Panc1 (cell line): ENCODE measurements at regions not wholly inside any gene's neighbourhood (a gene's known extent, or its start where the extent isn't known, plus 50 kb on each side); places are given as distances from the start of the nearest gene placed in this dataset.

Experiments used
- ATAC-seq: fragments of 200-7000 bp; cut with Tn5 transposase; 2 replicates; pipeline ENCODE4 v1.9.1; 2020; ENCODE audit warnings: mild to moderate bottlenecking, moderate library complexity
- BruUV-seq: library from RNA; stranded (reverse); fragments of 400-500 nt; replicated peaks from 2 replicates; lab custom pipeline; 2021; lab: Mats Ljungman, UMichigan
- CTCF ChIA-PET: fragments of 300-600 bp; sonication (Branson Sonifier 250); formaldehyde crosslinking; loops from one replicate; lab custom pipeline; 2022; ENCODE audit warnings: antibody characterized with exemption; lab: Charles Lee
- POLR2A ChIA-PET: fragments of 300-600 bp; sonication (Branson Sonifier 250); formaldehyde crosslinking; loops from one replicate; lab custom pipeline; 2022; ENCODE audit warnings: antibody characterized with exemption; lab: Charles Lee
- DNase-seq: peaks from one replicate; pipeline ENCODE4 v3.0.0-alpha.2; 2010; ENCODE audit warnings: low read depth, low spot score
- H3K27ac ChIP-seq: 2 replicates; pipeline ENCODE4 v1.5.1; 2011; ENCODE audit warnings: mild to moderate bottlenecking, low read length, inconsistent platforms
- H3K27me3 ChIP-seq: fragments of 200-500 bp; sonication (Bioruptor generic); 2 replicates; pipeline ENCODE4 v1.6.0; 2014; ENCODE audit warnings: low read length, inconsistent platforms; ENCODE audit not compliant: control insufficient read depth, insufficient read depth
- H3K36me3 ChIP-seq: fragments of 200-500 bp; sonication (Bioruptor generic); 2 replicates; pipeline ENCODE4 v1.5.1; 2014; ENCODE audit warnings: inconsistent platforms, mild to moderate bottlenecking, low read length, moderate library complexity; ENCODE audit not compliant: control insufficient read depth, insufficient read depth
- H3K4me1 ChIP-seq: 2 replicates; pipeline ENCODE4 v1.5.1; 2011; ENCODE audit warnings: inconsistent platforms, mild to moderate bottlenecking, low read length, moderate library complexity; ENCODE audit not compliant: control insufficient read depth, insufficient read depth
- H3K4me3 ChIP-seq, 2 experiments: 2 replicates each; pipeline ENCODE4 v1.5.1; 2011 to 2012; ENCODE audit warnings: low read depth in 2 of 2, low read length in 2 of 2, mild to moderate bottlenecking in 2 of 2, inconsistent platforms in 1 of 2, moderate library complexity in 1 of 2
- H3K9me3 ChIP-seq: fragments of 200-500 bp; sonication (Bioruptor generic); 2 replicates; pipeline ENCODE4 v1.5.1; 2014; ENCODE audit warnings: low read depth, mild to moderate bottlenecking, inconsistent platforms, low read length, moderate library complexity; ENCODE audit not compliant: control insufficient read depth, insufficient read depth
- POLR2AphosphoS5 ChIP-seq: IDR thresholded peaks from 2 replicates; pipeline ENCODE4 v1.6.1; 2012; ENCODE audit warnings: mild to moderate bottlenecking, low read depth, low read length, moderate library complexity
- SIN3A ChIP-seq: IDR thresholded peaks from 2 replicates; pipeline ENCODE4 v1.6.1; 2012; ENCODE audit warnings: low read depth, mild to moderate bottlenecking, low read length, moderate library complexity, borderline replicate concordance; ENCODE audit not compliant: insufficient read depth
- TCF7L2 ChIP-seq: IDR thresholded peaks from 2 replicates; pipeline ENCODE4 v1.6.1; 2011; ENCODE audit warnings: mild to moderate bottlenecking, low read depth, low read length, inconsistent platforms
- in situ Hi-C: cut with HindIII; loops from 2 replicates; pipeline ENCODE4 v1.10.0; 2016; ENCODE audit warnings: low sequenced_read_pairs, low pct_unique_long_range_greater_than_20kb
- intact Hi-C: fragments of 100-400 bp; cut with micrococcal nuclease; formaldehyde crosslinking; loops from one replicate; pipeline ENCODE4 v1.10.0; 2022; ENCODE audit not compliant: unreplicated experiment
- TF ChIP-seq, protein P1 (sequence below), 2 experiments: IDR thresholded peaks; 2 replicates each; pipeline ENCODE4 v1.6.1; 2011 to 2012; ENCODE audit warnings: low read depth in 2 of 2, control low read depth in 1 of 2, low read length in 1 of 2, mild to moderate bottlenecking in 1 of 2, moderate library complexity in 1 of 2; ENCODE audit not compliant: insufficient read depth in 1 of 2
- TF ChIP-seq, protein P2 (sequence below): fragments of 450-650 bp; IDR thresholded peaks from 2 replicates; pipeline ENCODE4 v1.5.1; 2017; ENCODE audit warnings: mild to moderate bottlenecking

DNA sequence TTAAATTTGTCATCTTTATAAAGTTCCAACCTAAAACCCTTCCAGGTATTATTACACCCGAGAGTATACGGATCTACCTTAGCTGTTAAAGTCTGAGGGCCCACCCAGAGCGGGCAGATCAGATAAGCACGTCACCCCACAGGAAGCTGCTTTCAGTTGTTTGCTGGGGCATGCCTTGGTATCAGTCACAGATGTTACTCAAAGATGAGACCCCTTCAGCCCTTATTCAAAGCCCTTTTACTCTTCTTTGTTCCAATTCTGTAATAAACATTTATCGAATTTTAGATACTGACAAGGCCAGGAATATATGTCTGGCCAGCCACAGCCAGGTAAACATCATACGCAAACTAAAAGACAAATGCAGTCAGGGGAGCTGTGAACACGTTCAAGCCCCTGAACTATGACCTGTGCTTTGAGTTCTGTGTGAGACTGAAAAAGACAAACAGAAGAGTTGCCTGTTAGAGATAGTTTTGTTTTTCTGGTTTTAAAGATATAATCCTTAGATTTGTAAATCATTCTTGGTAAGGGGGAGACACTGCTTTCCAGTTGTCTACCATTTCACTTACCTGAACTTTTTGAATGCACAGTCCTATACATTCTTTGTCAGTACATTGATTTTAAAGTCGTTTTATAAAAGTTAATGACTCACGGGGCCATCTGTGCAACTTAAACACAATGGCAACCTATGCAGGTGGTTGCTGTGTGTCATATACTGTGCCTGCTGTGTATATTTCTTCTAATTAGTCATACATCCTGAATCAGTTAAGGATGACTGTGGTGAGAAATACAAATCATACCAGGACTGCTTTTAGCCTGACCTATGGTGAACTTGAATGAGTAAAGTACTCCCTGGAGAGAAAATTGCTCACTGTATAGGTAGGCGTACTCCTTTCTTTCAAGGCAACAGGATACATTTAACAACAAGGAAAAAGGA lies 100.5 kb upstream of the ITPRID2 start:
- TSS peak; percentile 93 for BruUV-seq
- peak; percentile 15; the same call in 1 of the 2 replicates for TF ChIP-seq TCF7L2
- TF ChIP-seq, protein P1, sequence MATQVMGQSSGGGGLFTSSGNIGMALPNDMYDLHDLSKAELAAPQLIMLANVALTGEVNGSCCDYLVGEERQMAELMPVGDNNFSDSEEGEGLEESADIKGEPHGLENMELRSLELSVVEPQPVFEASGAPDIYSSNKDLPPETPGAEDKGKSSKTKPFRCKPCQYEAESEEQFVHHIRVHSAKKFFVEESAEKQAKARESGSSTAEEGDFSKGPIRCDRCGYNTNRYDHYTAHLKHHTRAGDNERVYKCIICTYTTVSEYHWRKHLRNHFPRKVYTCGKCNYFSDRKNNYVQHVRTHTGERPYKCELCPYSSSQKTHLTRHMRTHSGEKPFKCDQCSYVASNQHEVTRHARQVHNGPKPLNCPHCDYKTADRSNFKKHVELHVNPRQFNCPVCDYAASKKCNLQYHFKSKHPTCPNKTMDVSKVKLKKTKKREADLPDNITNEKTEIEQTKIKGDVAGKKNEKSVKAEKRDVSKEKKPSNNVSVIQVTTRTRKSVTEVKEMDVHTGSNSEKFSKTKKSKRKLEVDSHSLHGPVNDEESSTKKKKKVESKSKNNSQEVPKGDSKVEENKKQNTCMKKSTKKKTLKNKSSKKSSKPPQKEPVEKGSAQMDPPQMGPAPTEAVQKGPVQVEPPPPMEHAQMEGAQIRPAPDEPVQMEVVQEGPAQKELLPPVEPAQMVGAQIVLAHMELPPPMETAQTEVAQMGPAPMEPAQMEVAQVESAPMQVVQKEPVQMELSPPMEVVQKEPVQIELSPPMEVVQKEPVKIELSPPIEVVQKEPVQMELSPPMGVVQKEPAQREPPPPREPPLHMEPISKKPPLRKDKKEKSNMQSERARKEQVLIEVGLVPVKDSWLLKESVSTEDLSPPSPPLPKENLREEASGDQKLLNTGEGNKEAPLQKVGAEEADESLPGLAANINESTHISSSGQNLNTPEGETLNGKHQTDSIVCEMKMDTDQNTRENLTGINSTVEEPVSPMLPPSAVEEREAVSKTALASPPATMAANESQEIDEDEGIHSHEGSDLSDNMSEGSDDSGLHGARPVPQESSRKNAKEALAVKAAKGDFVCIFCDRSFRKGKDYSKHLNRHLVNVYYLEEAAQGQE (IDR thresholded peaks at IDR 0.05; ENCODE audit: insufficient read depth in 1 of 2, low read depth in 2 of 2, low read length in 1 of 2), result peak in 1 of 2 experiments; percentile 24; a peak in 1 of 4 replicates
- no peak for TF ChIP-seq SIN3A
- peak; percentile 95 for TF ChIP-seq POLR2AphosphoS5
- TF ChIP-seq, protein P2, sequence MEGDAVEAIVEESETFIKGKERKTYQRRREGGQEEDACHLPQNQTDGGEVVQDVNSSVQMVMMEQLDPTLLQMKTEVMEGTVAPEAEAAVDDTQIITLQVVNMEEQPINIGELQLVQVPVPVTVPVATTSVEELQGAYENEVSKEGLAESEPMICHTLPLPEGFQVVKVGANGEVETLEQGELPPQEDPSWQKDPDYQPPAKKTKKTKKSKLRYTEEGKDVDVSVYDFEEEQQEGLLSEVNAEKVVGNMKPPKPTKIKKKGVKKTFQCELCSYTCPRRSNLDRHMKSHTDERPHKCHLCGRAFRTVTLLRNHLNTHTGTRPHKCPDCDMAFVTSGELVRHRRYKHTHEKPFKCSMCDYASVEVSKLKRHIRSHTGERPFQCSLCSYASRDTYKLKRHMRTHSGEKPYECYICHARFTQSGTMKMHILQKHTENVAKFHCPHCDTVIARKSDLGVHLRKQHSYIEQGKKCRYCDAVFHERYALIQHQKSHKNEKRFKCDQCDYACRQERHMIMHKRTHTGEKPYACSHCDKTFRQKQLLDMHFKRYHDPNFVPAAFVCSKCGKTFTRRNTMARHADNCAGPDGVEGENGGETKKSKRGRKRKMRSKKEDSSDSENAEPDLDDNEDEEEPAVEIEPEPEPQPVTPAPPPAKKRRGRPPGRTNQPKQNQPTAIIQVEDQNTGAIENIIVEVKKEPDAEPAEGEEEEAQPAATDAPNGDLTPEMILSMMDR, result no peak
- peak; percentile 95 for DNase-seq
- ChIA-PET POLR2A (no interaction called here), CTCF (no interaction called here)
- Histone ChIP-seq H3K4me1 (peaks cover 34% of the 10 kb centered on the region), H3K36me3 (no peaks in the 10 kb centered on the region), H3K9me3 (peaks cover 47% of the 10 kb centered on the region), H3K27ac (peak overlapping the region; percentile 97), H3K27me3 (no peaks in the 10 kb centered on the region), H3K4me3 (peak overlapping the region in 1 of 2 experiments; percentile 6; a peak in 1 of 4 replicates)
- intact Hi-C loops (loop anchor here (5.0 kb wide), 1 partner anchor 101 kb away; the partner anchor contains the start of gene ITPRID2), in situ Hi-C loops (no loop called here)
- ATAC-seq, result peak; percentile 98

DNA sequence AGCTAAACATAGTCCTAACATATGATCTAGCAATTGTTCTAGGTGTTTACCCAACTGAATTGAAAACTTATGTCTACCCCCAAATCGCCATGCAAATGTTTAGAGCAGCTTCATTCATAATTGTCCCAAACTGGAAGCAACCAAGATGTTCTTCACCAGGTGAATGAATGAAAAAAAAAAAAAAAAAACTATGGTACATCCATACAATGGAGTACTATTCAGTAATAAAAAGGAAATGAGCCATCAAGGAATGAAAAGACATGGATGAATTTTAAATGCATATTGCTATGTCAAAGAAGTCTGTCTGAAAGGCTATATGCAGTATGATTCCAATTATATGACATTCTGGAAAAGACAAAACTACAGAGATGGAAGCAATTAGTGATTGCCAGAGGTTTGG lies 98.6 kb upstream of the ITPRID2 start:
- no peaks in the 10 kb centered on the region for H3K27me3 ChIP-seq
- DNase-seq (no peak), ATAC-seq (no peak)
- H3K36me3 ChIP-seq, result no peaks in the 10 kb centered on the region
- intact Hi-C loops (loop anchor here (5.0 kb wide), 1 partner anchor 99 kb away; the partner anchor contains the start of gene ITPRID2), in situ Hi-C loops (no loop called here)
- peaks cover 34% of the 10 kb centered on the region for H3K4me1 ChIP-seq
- TF ChIP-seq POLR2AphosphoS5 (no peak), TCF7L2 (no peak), SIN3A (no peak)
- TF ChIP-seq, protein P1 (IDR thresholded peaks at IDR 0.05; ENCODE audit: insufficient read depth in 1 of 2, low read depth in 2 of 2, low read length in 1 of 2), result no peak
- TF ChIP-seq, protein P2, result no peak
- H3K4me3 ChIP-seq, result no peak overlapping the region
- peak overlapping the region; percentile 97 for H3K27ac ChIP-seq
- H3K9me3 ChIP-seq, result peaks cover 45% of the 10 kb centered on the region
- ChIA-PET POLR2A (interaction anchor here (0.6 kb wide), 1 partner anchor 40 kb away, joined by 9 read pairs; no protein-coding TSS in a partner anchor), CTCF (no interaction called here)
- no TSS peak for BruUV-seq
